Adrenal gland (tissue), 9 donors: ENCODE measurements at regions not wholly inside any gene's neighbourhood (a gene's known extent, or its start where the extent isn't known, plus 50 kb on each side); places are given as distances from the start of the nearest gene placed in this dataset.

Source experiments
- DNase-seq, 7 donors: peaks; one replicate each; pipeline ENCODE4 v3.0.0-alpha.2; 2019 to 2020
- H3K27ac ChIP-seq, 5 donors: fragments of 200-600 bp; sonication (generic) in 4 of 5; 1 replicate in 3 of 5; 2 replicates in 2 of 5; pipeline versions ENCODE4 v1.5.1 to v1.8.0; 2016 to 2020; ENCODE audit warnings: mild to moderate bottlenecking in 1 of 5
- H3K27me3 ChIP-seq: fragments of 200-600 bp; 2 replicates; pipeline ENCODE4 v1.8.0; 2021
- H3K36me3 ChIP-seq, 2 donors: fragments of 200-600 bp; replicated peaks in 1 of 2; 1 replicate in 1 of 2; 2 replicates in 1 of 2; pipeline versions ENCODE4 v1.5.1 to v1.8.0; 2018 to 2022
- H3K4me1 ChIP-seq, 2 donors: fragments of 200-600 bp; replicated peaks in 1 of 2; 1 replicate in 1 of 2; 2 replicates in 1 of 2; pipeline versions ENCODE4 v1.5.1 to v1.8.0; 2018 to 2021
- H3K4me3 ChIP-seq, 4 donors: fragments of 200-600 bp; sonication (generic) in 3 of 4; one replicate each; pipeline ENCODE4 v1.5.1; 2016 to 2018
- H3K9me3 ChIP-seq, 3 donors: fragments of 200-600 bp; sonication (generic) in 1 of 3; replicated peaks in 1 of 3; 1 replicate in 2 of 3; 2 replicates in 1 of 3; pipeline versions ENCODE4 v1.5.1 to v1.8.0; 2016 to 2021
- CTCF ChIP-seq, 6 experiments: fragments of 450-650 bp in 4 of 6; fragments of 200-600 bp in 2 of 6; sonication (generic) in 1 of 6; IDR thresholded peaks; 1 replicate in 5 of 6; 2 replicates in 1 of 6; pipeline versions ENCODE4 v1.5.1 to v1.8.0; 2016 to 2021; ENCODE audit warnings: antibody characterized with exemption in 6 of 6, mild to moderate bottlenecking in 2 of 6, moderate library complexity in 1 of 6
- POLR2A ChIP-seq, 2 donors: fragments of 450-650 bp; IDR thresholded peaks; one replicate each; pipeline ENCODE4 v1.6.1; 2017; ENCODE audit warnings: antibody characterized with exemption in 2 of 2, mild to moderate bottlenecking in 2 of 2, moderate library complexity in 1 of 2
- WGBS, 4 donors: extraction: QIAGEN DNeasy Blood & Tissue Kit in 2 of 4; methylation state at CpG; one replicate each; pipeline versions ENCODE4 v1.1.5 to v1.1.7; 2013 to 2017; 5-methylcytosine and 5-hydroxymethylcytosine counted together
- intact Hi-C, 2 donors: fragments of 100-400 bp; cut with DNase I; formaldehyde crosslinking; loops; one replicate each; pipeline versions ENCODE4 v1.14.1 to v1.15.0; 2022 to 2023
- donor health status: healthy with polysubstance abuse.
- donor health status: Bipolar disorder and iron deficiency.
- donor health status: DM: yes; HTN: yes; CAD: no.
- donor health status: DM: no; HTN: no; CAD: no.
- donor health status: DM: no; HTN: no; CAD: no.

GRCh38 chr2:34261701-34262100, 662.6 kb upstream of the FAM98A start:
- H3K27ac ChIP-seq: no peak overlapping the region
- no peaks in the 10 kb centered on the region for H3K4me1 ChIP-seq
- H3K9me3 ChIP-seq: no peaks in the 10 kb centered on the region
- intact Hi-C loops: no loop called here
- WGBS, 4 donors: 79 to 92% (median 90%) methylated on average over 4 to 6 of the region's 6 CpGs
- H3K27me3 ChIP-seq: no peaks in the 10 kb centered on the region
- DNase-seq: no peak
- H3K36me3 ChIP-seq: no peaks in the 10 kb centered on the region
- H3K4me3 ChIP-seq: no peak overlapping the region
- no peak for TF ChIP-seq POLR2A (IDR thresholded peaks at IDR 0.05)
- TF ChIP-seq CTCF (IDR thresholded peaks at IDR 0.05): no peak

DNA sequence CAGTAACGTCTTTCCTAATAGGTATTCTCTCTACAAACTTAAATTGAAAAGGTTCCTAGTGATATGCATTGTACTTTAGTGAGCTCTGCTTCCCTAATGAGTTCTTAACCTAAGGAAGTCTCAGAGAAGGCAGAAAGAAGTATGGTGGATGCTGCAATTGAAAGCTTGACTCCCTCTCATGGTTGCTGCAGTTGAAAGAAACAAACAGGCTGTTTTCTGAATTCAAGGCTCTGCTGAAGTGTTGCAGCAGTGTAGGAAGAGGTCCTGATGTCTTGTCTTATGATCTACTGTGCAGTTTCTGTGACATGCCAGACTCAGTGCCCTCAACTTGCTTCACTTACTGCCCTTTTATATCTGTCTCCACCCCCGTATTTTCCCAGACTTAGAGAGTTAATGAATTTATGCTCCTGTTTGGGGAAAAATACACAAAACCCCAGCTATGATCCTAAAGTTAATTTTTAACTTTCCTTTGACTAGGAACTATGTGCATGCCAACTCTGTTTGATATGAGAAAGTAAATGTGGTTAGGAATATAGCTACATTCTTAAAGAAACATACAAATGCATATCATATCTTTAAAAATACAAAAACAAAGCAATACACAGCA, 655.3 kb upstream of the FAM98A start:
- DNase-seq: no peak
- 53 to 78% (median 63%) methylated on average over 2 of the region's 2 CpGs for WGBS, 4 donors
- no peaks in the 10 kb centered on the region for H3K27me3 ChIP-seq
- intact Hi-C loops: no loop called here
- no peaks in the 10 kb centered on the region for H3K4me1 ChIP-seq
- TF ChIP-seq CTCF (IDR thresholded peaks at IDR 0.05): no peak
- TF ChIP-seq POLR2A (IDR thresholded peaks at IDR 0.05): no peak
- H3K27ac ChIP-seq: no peak overlapping the region
- no peaks in the 10 kb centered on the region for H3K36me3 ChIP-seq
- H3K4me3 ChIP-seq: no peak overlapping the region
- H3K9me3 ChIP-seq: no peaks in the 10 kb centered on the region

DNA sequence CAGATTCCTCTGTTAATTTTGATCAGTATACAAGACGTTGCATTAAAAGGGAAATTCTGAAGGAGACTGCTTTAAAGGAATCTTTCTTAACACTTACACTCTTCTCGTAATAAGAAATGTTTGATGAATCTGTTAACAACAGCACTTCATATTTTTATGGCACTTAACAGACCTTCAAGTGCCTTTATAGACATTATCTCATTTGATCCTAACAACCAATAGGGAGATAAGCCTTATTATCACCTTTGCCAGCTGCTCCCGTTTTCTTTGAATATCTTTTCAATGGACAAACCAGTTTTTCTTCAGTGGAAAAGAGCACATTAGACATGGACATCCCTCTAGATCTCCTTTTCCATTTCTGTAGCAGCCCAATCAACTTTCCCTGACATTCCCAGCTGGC, 653.0 kb upstream of the FAM98A start:
- H3K4me1 ChIP-seq: no peaks in the 10 kb centered on the region
- TF ChIP-seq POLR2A (IDR thresholded peaks at IDR 0.05): no peak
- TF ChIP-seq CTCF (IDR thresholded peaks at IDR 0.05): no peak
- DNase-seq: no peak
- intact Hi-C loops: no loop called here
- H3K27ac ChIP-seq: no peak overlapping the region
- H3K4me3 ChIP-seq: no peak overlapping the region
- WGBS, 4 donors: 48 to 61% (median 54%) methylated on average over 3 of the region's 3 CpGs
- no peaks in the 10 kb centered on the region for H3K9me3 ChIP-seq
- H3K27me3 ChIP-seq: no peaks in the 10 kb centered on the region
- H3K36me3 ChIP-seq: no peaks in the 10 kb centered on the region

- no peak for DNase-seq
- Histone ChIP-seq H3K9me3 (no peaks in the 10 kb centered on the region), H3K27ac (no peak overlapping the region), H3K4me1 (no peaks in the 10 kb centered on the region), H3K36me3 (no peaks in the 10 kb centered on the region), H3K4me3 (no peak overlapping the region), H3K27me3 (no peaks in the 10 kb centered on the region)
- TF ChIP-seq CTCF (IDR thresholded peaks at IDR 0.05) (no peak), POLR2A (IDR thresholded peaks at IDR 0.05) (no peak)
- intact Hi-C loops: no loop called here
Observed at GRCh38 chr2:34251578-34251977, 652.5 kb upstream of the FAM98A start.
